ENCODE measurements at regions not wholly inside any gene's neighbourhood (a gene's known extent, or its start where the extent isn't known, plus 50 kb on each side); places are given as distances from the start of the nearest gene placed in this dataset.
A peak's percentile ranks its signal among the peaks of the same experiment; 100 is the strongest.
"Not testable (repeated sequence)": the region's sequence is repeated elsewhere in the genome, so short reads cannot be mapped to it uniquely, and the experiment has no call there.

DNA sequence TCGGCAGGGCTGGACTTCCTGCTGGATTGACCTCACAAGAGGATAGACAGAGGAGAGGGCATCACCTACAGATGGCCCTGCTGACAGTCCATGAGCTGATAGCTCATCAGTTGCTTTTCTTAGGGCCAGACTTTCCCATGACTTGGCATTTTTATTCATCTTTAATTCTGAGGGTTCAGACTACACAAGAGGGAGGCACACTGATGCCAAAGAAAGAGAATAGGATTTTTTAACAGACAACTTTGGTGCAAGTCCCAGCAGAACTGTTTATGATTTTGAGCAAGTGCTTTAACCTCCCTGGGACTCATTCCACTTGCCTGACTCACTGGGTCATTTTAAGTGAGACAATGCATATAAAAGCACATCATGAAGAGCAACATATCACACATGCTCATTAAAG, 299.2 kb downstream of the INSIG2 start:
- no peak for DNase-seq (ENCODE audit: low read depth in 2 of 2)

DNA sequence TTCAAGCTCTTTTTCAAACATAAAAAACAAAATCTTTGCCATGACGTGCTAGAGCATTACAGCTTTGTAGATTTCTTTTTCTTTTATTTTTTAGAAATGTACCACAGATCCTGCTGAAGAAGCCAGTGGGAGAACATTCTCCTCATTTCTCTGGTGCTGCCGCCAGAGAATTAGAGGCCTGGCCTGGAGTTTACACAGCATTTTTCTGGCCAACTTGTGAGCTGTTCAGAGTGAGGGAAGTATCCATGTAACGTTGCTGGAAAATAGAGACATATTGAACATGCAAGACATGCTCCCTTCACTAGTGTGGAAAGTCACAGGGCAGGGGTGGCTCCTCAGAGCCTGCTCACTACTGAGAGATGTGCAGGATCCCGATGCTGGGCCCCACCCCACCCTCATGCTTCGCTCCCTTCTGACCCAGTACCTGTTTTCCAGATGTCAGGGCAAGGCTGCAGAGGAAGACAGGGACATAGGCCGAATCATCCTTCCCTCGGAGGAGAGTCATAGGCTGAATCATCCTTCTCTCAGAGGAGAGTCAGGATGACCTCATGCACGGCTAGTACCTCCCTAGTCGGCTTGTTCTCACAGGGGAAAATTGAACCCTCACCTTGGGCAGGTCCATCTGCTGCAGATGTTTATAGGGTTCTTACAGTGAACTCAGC, 298.5 kb downstream of the INSIG2 start:
- DNase-seq (ENCODE audit: low read depth in 2 of 2) = no peak

DNA sequence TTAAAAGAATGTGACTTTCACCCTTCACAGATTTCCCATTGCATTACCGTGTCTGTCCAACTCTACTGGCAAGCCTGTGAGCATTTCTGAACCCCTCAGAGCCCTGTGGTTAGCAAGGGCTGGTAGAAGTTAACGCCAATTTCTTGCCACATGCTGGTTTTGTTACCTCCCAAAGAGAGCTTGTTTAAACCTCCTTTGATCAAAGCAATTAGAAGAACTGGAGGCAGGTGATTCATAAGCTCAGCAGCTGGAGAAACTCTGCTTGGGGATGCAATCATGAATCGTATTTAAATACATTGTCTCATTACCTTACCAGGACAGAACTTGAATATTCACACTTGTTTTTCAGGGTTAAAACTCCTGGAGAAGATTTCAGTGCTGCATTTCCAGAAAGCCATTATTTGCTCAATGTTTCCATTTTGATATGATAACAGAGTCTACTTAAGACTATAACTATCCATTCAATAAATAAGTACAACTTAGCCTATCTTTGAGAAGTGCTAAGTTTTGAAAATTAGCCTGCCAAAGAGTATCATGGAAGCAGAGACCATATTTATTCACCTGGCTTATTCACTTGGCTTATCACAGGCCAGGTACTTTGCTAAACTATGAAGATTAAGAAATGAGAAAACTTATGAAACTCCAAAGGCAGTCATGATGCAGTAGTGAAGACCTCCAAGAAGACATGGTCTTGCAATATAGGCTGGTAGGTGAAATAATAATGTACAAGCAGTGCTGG, 292.8 kb downstream of the INSIG2 start:
- no peak for DNase-seq (ENCODE audit: low read depth in 2 of 2)

DNA sequence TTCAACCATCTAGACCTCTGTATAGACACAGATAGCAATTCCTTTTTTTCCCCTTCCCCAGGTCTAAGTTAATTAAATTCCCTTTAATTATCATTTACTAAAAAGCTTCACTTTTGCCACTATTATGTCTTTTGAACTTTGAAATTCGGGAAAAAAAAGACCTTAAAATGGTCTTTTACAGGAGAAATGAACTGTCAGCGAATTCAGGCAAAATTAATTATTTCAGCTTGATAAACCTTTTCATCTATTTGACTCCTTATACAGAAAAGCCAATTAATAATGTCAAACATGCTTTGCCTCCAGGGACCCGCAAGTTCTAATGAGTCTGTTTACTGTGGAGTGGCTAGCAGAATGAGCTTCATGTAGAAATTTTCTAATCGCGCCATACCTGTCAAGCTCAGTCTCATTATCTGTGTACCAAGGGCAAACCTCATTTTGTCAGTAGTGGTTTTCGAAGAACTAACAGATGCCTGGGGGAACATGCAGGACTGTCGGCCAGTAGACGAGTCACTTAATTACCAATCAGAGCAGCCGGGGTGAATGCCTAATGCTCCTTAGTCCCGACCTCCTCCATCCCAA, 287.7 kb downstream of the INSIG2 start:
- DNase-seq (ENCODE audit: low read depth in 2 of 2) = no peak

DNA sequence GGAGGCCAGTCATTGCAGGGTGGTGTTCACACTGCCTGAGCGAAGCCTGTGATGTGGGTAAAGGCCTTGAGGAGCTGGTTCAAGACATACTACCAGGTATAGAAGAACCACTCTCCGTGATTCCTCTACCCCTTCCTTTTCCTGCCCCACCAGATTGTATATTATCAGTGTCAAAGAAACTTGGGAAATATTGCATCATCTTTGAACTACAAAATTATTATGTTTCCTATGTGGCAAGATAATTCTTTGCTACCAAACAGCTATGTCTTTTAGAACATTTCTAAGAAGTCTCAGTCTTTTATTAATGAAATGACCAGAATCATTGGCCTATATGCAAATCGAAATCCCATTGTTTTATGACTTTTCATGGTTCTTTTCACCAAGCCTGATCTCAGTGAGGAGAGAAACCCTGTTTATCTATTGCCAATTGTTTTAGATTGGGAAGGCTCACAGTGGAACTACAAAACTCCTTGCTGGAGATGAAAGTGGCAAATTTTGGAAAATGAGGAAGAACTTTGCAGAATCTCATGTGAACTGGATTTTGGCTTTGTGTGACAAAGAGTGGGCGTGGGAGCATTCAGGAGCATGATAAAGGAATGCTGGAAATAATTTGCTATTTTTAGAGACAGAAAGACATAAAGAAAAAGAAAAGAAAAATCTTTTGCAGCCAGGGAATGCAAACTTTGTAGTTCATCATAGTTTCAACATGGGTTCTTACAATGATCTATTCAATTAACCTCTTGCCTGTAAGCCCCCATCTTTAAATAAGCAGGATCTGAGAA, 286.9 kb downstream of the INSIG2 start:
- no peak for DNase-seq (ENCODE audit: low read depth in 2 of 2)

DNA sequence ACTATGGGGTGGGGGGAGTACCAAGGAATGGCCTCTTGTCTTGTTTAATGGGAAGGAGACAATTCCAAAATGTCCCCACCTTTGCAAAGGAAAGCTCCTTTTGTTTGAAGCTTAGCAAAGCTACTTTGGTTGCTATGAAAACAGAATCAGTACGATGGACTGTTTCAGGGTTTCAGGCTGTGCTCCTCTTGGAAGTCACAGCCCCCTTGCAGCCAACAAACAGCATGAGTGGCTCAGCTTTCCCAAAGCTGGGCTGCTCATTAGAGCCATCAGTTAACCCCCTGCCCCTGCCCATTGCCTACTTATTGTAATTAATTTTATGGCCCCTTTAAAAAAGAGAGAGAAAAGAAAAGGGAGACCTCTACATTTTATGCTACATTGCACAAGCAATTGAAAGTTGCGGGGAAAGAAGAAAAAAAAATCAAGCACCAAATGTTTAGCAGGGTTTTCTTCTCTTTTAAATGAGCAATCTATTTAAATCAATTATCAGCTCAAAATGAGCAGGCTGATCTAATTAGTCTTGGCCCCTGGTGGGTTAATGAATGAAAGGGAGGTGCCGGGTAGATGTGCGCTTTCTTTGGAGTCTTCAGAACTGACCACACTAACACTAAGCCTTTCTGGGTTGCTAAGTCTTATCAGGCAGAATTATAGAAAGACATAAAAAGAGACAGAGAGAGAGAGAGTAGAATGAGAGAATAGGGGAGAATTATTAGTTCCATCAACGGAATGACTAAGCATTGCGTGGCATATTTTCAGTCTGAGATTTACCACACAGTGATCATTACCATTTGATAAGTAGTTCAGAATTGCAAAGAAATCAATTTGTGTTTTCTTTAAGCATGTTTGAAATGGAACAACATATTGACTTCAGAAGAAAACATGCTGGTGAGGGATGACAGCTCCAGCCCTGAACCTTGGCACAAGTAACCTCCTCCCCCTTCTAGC, 284.9 kb downstream of the INSIG2 start:
- no peak for DNase-seq (ENCODE audit: low read depth in 2 of 2)

DNA sequence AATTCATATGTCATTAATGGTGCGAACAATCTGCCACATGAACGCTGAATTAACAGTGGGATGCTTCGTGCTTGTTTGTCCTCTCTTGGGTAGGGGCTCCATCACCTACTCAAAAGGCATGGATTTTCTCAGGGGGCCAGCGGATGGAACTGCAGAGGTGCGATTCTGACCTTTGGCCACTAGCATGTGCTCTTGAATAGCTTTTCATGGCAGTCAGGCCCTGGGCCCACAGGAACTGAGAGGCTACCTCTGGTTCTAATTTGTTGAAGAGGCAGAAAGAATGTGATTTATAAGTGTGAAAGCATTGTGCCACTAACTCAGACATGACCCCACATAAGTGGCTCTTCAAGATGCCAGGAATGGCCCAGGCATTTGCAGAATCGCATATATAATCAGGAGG, 283.2 kb downstream of the INSIG2 start:
- peak in 1 of 2 donors; percentile 4 for DNase-seq (ENCODE audit: low read depth in 2 of 2)

DNA sequence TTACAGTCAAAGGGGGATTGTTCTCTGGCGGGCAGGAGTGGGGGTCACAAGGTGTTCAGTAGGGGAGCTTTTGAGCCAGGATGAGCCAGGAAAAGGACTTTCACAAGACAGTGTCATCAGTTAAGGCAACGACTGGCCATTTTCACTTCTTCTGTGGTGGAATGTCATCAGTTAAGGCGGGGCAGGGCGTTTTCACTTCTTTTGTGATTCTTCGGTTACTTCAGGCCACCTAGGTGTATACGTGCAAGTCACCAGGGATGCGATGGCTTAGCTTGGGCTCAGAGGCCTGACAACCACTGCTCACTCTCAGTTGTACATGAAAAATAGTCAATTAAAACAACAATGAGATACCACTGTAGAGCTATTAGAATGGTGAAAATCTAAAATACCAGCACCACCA, 281.2 kb downstream of the INSIG2 start:
- not testable (repeated sequence) for DNase-seq (ENCODE audit: low read depth in 2 of 2)

DNA sequence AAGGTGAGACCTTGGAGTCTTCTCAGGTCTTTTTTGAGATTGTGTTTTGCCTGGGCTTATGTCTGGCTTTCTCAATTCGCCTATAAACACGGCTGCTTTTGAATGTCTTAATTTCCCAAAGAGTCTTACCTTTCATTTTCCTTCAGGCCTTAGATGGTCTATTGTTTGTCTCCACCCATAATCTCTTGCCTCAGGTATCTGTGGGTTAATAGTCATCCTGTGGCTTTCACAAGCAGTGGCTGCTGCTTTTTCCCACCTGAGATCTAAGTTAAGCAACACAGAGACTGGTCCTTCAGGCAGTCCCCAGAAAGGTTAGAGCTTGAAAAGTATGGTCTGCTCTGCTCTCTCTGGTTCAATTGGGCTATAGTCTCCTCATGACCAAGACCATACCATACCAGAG, 275.3 kb downstream of the INSIG2 start:
- DNase-seq (ENCODE audit: low read depth in 2 of 2) = no peak

DNA sequence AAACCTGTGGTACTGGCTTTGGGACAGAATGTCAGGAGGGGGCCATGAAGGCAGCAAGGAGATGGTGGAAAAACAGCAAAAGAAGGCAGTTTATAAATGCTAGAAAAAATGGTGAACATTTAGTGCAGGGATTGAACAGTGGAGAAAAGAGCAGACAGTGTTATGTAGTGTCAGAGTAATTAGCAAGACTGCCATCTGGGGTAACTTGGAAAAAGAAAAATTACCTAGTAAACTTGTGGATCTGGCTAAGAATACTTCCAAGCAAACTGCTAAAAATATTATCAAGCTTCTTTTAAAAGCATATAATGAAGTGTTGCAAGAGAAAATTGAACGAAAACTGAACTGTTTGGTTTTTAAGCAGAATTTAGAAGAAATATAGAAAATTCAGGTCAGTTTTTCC, 267.8 kb downstream of the INSIG2 start:
- no peak for DNase-seq (ENCODE audit: low read depth in 2 of 2)

DNA sequence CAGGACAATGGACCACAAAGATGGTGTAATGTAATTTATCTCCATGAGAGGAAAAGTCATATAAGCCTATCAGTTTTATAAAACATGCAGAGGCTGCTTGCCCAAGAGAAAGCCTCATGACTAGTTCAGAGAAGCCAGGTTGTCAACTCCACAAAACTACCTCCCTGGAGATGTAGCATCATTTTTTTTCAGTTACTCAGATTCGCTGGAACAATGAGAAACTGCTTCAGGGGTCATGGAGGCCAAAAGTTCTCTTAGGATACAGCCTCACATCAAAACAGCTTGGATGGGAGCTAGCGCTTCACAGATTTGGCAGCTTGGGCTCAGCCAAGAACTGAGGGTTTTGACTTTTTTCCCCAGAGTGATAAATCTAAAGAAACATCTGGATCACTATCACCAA, 263.5 kb downstream of the INSIG2 start:
- DNase-seq (ENCODE audit: low read depth in 2 of 2) = no peak

DNA sequence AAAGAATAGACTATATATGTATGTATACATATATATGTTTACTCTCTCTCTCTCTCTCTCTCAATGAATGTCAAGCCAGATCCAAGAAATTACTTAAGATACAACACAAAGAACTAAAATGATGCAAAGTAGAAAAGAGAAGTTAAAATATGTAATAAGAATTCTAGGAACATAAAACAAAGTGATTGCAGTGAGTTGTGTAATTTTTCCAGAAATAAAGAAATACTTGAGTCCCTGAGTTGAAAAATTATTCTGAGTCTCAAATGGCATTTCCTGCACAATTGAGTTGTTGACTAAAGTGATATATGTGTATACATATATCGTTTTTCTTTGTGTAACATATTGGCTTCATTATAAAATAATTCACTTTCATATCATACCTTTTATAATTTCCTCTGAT, 262.4 kb downstream of the INSIG2 start:
- no peak for DNase-seq (ENCODE audit: low read depth in 2 of 2)

DNA sequence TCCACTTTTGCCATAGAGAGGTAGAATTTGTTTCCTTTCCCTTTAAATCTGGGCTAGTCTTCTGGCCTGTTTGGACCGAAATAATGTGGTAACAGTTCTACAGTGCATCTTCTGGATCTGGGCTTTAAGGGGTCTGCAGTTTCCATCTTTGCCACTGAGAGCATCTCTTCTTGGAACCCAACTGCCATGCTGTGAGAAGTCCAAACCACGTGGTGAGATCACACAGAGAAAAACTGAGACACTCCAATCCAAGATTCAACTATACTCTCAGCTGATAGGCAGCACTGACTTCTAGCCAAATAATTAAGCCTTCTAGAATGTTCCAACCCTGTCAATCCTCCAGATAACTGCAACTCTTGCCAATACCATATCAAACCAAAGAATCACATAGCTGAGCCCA, 261.1 kb downstream of the INSIG2 start:
- no peak for DNase-seq (ENCODE audit: low read depth in 2 of 2)

DNA sequence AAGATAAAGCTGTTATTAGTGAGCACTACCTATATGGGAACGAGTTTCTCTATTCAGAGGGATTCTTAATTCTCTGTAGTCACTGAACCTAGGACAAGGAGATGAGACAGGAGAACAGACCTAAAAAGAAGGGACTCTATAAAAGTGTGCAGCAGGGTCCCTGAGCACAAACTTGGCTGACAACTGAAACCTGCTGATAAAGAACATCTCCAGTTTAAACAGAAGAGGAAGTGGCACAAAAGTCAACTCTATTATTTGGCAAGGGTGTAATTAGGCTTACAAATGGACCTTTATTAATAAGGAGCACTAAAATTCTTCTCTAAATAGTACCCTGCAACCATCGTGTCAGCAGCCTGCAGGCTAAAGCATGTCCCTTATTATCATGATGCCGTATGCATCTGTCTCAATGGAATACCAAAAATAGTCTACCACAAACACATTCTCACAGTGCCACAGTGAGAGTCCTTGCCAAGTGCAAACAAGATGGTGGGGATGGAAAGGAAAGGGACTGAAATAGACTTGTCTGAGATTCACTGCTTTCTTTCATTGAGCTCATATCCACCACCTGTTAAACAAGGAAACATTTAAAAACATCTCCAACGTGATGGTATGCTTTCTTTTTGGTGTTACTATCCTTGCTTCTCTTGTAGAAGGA, 260.2 kb downstream of the INSIG2 start:
- DNase-seq (ENCODE audit: low read depth in 2 of 2) = no peak

DNA sequence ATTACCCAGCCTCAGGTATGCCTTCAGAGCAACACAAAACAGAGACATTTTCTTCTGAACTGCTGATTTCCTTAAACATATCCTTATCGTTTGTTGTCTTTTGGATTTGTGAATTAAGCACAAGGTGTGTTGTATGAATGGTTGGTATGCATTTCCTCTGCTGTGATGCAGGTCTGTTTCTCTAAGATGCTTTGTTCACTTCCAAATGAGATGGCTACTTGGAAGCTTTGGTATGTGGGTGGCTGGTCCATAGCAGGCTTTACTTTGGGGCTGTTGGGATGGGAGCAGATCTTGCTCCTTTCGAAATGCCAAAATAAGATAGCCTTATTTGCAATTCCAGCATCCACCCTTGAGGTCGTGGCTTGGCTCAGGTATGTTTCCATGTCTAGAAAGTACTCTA, 257.2 kb downstream of the INSIG2 start:
- DNase-seq (ENCODE audit: low read depth in 2 of 2) = no peak

DNA sequence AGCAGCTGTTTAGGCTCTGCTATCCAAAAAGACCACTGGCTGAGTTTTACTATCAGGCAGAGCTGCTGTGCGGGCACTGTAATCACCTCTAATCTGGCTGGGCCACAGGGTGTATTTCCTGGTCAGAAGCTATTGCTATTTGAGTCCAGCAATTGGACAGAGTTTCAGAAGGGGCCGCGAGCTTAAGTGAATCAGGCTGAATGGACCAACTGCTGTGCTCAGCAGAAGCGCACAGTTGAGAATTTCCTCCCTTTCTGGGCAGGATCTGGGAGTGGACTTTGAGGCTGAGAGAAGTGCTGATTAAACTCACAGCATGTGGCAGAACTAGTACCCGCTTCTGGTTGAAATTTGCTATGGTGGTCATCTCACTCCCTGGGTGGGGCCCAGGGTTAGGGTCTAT, 251.8 kb downstream of the INSIG2 start:
- no peak for DNase-seq (ENCODE audit: low read depth in 2 of 2)

DNA sequence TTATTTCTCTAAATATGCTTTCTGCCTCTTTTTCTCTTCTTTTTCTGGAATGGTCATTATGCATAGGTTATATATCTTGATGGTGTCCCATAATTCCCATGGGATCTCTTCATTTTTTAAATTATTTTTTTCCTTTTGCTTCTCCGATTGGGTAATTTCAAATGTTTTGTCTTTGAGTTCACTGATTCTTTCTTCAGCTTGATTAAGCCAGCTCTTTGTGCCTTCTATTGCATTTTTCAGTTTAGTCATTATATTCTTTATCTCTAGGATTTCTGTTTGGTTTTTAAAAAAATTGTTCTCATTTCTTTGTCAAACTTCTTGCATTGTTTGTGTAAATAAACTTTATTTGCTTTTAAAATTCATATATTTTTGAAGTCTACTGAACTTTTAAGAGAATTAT, 251.1 kb downstream of the INSIG2 start:
- DNase-seq (ENCODE audit: low read depth in 2 of 2) = no peak

DNA sequence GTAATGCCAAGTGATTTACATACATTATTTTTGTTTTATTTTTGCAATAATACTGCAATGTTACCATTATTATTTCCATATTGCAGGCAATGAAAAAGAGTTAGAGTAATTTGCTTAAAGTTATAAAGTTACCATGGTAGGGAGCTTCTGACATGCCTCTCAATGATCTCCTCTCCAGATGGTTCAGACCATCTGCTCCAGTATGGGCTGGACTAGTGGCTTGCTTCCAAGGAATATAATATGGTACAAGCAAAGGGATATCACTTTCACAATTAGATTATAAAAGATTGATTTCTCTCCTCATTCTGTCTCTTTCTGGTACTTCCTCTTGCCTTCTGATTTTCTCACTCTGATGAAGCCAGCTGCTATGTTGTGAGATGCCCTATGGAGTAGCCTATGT, 245.4 kb downstream of the INSIG2 start:
- no peak for DNase-seq (ENCODE audit: low read depth in 2 of 2)

DNA sequence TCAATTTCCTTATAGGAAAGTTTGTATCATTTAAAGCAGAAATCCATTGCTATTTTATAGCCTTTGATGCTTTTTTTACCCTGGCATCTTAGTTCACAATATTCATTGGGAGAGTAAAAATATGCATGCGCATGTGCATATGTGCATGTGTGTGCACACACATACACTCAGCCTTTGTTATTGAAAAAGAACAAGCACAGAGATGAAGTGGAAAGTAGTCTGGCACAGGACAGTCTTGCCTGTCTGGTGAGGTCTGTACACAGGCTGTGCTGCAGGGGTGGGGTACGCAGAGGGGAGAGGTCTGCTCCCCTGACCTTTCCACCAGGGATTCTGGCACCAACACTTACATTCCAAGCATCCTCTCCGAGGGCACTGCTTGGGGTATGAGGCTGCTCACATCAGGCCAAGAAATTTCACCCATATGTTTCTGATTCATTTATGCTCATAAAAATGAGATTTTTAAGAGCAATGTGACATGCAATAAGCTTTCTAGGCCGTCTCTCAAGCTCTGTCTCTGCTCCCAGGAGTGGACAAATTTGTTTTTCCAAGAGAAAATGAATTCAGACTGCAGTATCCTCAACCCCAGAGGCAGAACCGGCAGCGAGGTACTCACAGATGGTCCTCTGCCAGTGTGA, 237.2 kb downstream of the INSIG2 start:
- no peak for DNase-seq (ENCODE audit: low read depth in 2 of 2)

DNA sequence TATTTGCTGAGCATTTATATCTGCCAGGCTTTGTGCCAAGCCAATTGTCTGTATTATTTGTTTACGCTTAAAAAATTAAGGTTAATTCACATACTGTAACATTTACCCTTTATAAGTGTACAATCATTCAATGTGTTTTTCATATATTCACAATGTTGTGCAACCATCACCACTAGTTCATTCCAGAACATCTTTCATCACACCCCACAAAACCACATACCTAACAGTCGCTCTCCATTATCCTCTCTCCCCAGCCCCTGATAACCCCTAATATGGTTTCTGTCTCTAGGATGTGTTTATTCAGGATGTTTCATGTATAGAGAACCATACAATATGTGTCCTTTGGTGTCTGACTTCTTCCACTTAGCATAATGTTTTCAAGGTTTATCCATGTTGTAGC, 234.1 kb downstream of the INSIG2 start:
- no peak for DNase-seq (ENCODE audit: low read depth in 2 of 2)
